Skin of body (tissue), 1 donor: ENCODE measurements at regions not wholly inside any gene's neighbourhood (a gene's known extent, or its start where the extent isn't known, plus 50 kb on each side); places are given as distances from the start of the nearest gene placed in this dataset. TPM values are rescaled to one million over a fixed set of nuclear protein-coding genes. Genes with fewer than 3 reads are reported as not detected.

Source experiments
- small RNA-seq: library from RNA; depleted of rRNA; stranded (forward); fragments of <200 nt; gene quantifications from one replicate; pipeline ENCODE3, GENCODE V24; 2014; ENCODE audit warnings: low replicate concordance

Small RNA genes lying in the stretch of these regions (small RNA-seq; reads per million reads assigned to genes)
- not detected for gene RNU6-463P
